ENCODE measurements at regions not wholly inside any gene's neighbourhood (a gene's known extent, or its start where the extent isn't known, plus 50 kb on each side); places are given as distances from the start of the nearest gene placed in this dataset.

DNA sequence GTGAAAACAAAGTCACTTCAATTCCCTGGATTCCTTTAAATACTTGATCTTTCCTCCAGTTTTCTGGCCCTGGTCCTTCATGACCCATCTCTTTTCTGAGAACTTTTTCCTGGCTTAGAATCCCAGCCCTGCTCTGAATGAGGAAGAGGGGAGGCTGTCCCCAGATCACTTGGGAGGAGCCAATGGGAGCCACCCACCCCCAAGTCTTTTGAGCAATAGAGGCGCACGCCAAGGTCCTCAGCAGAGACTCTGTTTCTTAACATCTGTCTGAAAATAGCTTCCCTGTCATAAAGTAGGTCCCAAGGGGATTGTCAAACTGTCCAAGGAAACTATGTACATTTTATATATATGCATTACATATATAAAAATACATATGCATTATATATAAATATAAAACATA is 126.8 kb downstream of the ADRA2A start:
- DNase-seq (ENCODE audit: low spot score), result no peak

- DNase-seq (ENCODE audit: low spot score), result no peak
Measured at GRCh38 chr10:111204838-111205237, 128.0 kb downstream of the ADRA2A start.

GRCh38 chr10:111206521-111206920 is 129.7 kb downstream of the ADRA2A start:
- DNase-seq (ENCODE audit: low spot score), result peak; percentile 74

GRCh38 chr10:111207500-111207899 is 130.7 kb downstream of the ADRA2A start:
- peak; percentile 9 for DNase-seq (ENCODE audit: low spot score)

GRCh38 chr10:111208951-111209350 is 132.1 kb downstream of the ADRA2A start:
- no peak for DNase-seq (ENCODE audit: low spot score)

GRCh38 chr10:111209692-111210091 is 132.9 kb downstream of the ADRA2A start:
- no peak for DNase-seq (ENCODE audit: low spot score)

- no peak for DNase-seq (ENCODE audit: low spot score)
Measured at GRCh38 chr10:111211241-111211640, 134.4 kb downstream of the ADRA2A start.

DNA sequence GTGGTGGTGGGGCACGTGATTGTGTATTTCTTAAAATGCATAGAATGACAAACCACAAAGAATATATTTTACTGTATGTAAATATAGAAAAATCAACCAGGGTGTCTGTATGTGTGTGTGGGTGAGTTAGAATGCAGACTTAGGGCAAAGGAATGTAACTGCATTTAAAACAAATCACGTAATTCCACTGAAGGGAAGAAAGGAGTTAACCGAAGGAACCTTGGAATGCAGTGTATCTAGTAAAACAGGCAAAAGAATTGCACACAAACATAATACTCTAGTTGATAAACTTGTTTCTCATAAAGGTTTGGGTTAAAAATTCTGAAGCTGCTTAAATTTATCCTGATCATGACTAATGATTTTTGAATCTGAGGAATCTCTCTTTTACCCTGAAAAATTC is 134.9 kb downstream of the ADRA2A start:
- no peak for DNase-seq (ENCODE audit: low spot score)

DNA sequence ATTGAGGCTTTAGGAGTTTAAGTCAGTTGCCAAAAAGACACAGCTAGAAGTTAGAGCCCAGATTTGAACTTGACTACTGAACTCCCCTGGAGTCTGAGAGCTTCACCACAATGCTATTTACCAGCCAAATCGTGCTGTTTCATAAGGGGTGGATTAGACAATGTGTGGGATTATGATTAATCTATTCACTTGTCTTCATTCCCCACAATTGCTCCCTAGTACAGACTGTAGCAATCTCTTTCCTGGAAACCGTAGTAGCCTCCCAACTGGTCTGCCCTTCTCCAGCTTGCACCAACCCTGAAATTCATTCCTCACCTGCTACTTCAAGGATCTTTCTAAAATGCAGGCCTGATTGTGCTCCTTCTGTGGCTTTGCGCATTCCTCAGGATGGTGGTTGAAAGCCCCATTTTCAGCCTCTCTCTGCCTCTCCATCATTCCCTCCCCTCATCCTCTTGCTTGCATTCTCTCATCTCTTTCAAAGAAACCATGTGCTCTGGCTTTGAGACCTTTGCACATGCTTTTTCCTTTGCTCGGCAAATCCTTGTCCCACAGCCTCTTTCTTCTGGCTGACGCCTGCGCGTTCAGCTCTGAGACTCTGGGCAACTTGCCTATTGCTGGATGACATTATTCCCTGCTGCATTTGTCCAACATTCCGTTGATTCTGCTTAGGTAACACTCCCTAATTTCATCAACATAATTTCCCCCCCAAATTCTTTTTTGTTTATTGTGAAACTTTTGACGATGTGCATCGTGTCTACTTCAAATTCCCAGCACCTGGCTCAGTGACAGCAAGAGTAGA is 145.1 kb downstream of the ADRA2A start:
- DNase-seq (ENCODE audit: low spot score), result no peak

GRCh38 chr10:111222961-111223360 is 146.1 kb downstream of the ADRA2A start:
- no peak for DNase-seq (ENCODE audit: low spot score)

DNA sequence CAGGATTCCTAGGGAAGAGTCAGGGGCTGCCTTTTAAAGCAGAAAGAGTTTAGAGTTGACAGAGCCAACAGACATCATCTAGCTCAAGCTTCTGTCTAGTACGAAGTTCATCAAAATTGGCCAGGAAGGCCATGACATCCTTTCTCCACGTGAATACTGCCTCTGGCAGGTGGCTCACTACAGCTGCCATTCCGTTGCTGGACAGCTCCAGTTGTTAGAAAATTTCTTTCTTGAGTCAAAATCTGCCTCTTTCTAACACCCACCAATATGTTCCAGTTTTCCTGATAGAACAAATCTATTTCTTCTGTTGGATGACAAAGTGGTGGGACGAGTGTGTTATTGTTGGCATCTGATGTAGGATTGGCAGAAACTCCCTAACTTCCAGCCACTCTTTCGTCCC is 154.9 kb downstream of the ADRA2A start:
- DNase-seq (ENCODE audit: low spot score), result no peak

DNA sequence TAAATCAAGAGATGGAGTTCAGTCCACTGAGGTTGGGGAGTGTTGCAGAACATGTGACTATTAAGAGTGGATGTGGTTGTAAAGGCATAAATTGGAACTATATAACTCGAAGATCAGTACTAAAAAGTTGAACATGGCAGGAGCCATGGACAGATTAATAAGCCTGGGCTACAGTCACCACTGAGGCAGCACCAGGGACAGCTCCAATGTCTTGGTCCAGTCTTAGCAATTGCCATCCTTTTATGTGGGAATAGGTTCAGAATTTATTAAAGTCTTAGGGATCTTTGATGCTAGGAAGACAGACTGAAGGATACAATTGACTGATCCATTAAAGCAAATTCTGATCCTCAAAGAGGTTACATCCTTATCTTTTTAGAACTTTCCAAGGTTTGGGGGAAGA is 156.6 kb downstream of the ADRA2A start:
- no peak for DNase-seq (ENCODE audit: low spot score)

- DNase-seq (ENCODE audit: low spot score), result no peak
Measured at GRCh38 chr10:111234234-111234913, 157.5 kb downstream of the ADRA2A start.

- DNase-seq (ENCODE audit: low spot score), result no peak
Measured at GRCh38 chr10:111234914-111235302, 158.1 kb downstream of the ADRA2A start.

DNA sequence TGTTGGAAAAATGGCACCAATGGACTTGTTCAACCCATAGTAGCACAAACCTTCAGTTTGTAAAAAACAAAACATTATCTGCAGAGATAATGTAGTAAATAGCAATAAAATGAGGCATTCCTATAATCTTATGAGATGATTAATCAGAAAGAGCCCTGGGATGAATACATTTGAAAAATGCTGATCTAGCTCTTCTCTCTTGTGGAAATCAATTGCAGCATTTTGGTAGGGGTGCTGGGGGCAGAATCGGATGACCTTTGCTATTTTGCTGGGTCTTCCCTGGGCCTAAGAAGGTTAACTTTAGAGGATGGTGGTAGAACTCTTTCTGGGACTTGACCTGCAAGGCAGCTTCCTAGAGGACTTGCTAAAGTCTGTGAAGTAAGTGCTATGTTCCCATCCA is 163.5 kb downstream of the ADRA2A start:
- no peak for DNase-seq (ENCODE audit: low spot score)

DNA sequence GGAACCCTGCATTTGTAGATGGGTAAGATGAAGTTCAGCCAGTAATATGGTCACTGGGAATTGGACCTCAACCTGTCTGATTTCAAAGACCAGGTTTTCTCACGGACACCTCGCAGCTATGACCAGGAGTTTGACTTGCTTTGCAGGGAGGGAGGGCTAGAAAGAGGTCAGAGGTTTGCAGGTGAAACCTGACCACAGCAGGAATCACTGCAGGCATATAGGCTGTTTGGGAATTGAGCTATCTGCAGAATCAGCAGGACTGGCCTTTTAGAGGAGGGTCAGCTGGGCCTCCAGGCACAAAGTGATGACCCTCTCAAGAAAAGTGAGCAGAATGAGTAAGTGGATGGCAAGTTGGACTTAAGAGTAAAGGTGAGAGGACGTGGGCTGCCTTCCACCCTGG is 166.3 kb downstream of the ADRA2A start:
- no peak for DNase-seq (ENCODE audit: low spot score)

- no peak for DNase-seq (ENCODE audit: low spot score)
Measured at GRCh38 chr10:111246136-111246535, 169.3 kb downstream of the ADRA2A start.

DNA sequence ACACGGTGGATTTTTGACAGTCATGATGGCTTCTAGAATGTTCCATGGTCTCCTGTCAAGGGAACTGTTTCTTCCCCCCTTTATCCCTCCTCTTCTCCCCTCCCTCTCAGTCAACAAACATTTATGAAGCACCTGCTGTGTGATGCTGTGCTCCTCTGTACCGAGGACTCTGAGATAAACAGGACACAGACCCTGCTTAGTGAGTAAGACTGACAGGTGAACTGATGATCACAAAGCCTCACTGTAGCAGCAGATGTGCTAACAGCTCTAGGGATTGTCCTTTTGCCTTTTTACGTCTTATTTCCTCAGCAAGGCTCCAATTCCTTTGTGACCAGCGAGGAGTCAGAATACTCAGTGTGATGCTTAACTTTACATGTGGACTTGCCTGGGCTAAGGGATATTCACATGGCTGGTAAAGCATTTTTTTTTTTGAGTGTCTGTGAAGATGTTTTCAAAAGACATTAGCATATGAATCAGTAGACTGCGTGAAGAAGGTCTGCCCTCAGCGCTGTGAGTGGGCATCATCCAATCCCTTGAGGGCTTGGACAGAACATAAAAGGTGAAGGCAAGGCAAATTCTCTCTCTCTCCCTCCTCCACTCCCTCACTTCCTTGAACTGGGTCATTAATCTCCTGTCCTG is 170.1 kb downstream of the ADRA2A start:
- no peak for DNase-seq (ENCODE audit: low spot score)

GRCh38 chr10:111247781-111248389 is 171.1 kb downstream of the ADRA2A start:
- DNase-seq (ENCODE audit: low spot score), result peak; percentile 71

GRCh38 chr10:111249925-111250324 is 173.1 kb downstream of the ADRA2A start:
- no peak for DNase-seq (ENCODE audit: low spot score)

DNA sequence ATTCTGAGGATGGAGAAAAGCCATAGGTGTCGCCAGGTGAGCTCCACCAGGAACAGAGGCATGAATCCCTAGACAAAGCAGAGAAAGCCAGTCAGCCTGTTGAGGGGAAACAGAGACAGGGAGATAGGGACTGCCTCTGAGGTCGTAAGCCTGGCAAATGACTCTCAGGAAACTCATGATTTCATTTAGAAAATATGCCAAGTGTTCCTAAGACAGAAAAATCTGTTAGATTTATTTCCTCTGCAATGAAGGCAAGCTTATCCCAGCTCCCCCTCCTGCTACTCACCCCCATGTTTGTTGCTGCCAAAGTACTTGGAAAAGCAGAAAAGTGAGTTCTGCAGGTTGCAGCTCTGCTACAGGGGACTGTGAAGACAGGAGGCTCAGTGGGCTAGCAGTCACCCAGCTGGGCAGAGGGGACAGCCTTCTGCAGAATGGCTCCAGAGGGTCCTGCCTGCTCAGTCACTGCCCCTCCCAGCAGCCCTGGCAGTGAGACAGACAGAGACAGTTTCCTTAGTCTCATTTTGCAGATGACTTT is 184.3 kb downstream of the ADRA2A start:
- no peak for DNase-seq (ENCODE audit: low spot score)

DNA sequence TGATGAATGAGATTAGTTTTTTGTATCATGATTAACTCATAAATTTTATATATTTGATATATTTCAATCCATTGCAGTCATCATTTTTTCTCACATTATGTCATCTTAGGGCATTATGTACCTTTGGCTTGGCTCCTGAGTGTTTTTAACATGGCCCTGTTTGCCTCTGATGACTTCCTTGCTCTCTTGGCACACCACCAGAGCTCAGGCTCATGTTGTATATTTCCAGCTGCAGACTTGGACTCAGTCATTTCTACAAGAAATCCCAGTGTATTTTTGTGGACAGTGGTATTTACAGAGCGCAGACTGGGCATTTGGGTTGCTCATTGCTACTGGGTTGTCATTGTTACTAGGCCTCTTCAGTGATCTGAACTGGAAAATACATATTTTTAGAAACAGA is 188.5 kb downstream of the ADRA2A start:
- no peak for DNase-seq (ENCODE audit: low spot score)

GRCh38 chr10:111266165-111266564 is 189.3 kb downstream of the ADRA2A start:
- no peak for DNase-seq (ENCODE audit: low spot score)
